ENCODE measurements at regions not wholly inside any gene's neighbourhood (a gene's known extent, or its start where the extent isn't known, plus 50 kb on each side); places are given as distances from the start of the nearest gene placed in this dataset.

GRCh38 chr3:166764698-166765318, 615.3 kb downstream of the ZBBX start:
- intact Hi-C loops (cut with DNase I; ENCODE audit: low total_unique reads), result no loop called here
- no peaks in the 10 kb centered on the region for H3K4me1 ChIP-seq
- no peak overlapping the region for H3K4me3 ChIP-seq
- TF ChIP-seq POLR2A (IDR thresholded peaks at IDR 0.05), result no peak
- no peak for TF ChIP-seq CTCF (IDR thresholded peaks at IDR 0.05)
- TF ChIP-seq POLR2AphosphoS5 (IDR thresholded peaks at IDR 0.05), result no peak
- H3K27ac ChIP-seq, result no peak overlapping the region
- DNase-seq (ENCODE audit: low spot score in 2 of 2), result no peak
- H3K27me3 ChIP-seq, result no peaks in the 10 kb centered on the region
- H3K36me3 ChIP-seq, result no peaks in the 10 kb centered on the region
- peaks cover 10 to 12% of the 10 kb centered on the region in 2 donors for H3K9me3 ChIP-seq

GRCh38 chr3:166759736-166760513, 620.2 kb downstream of the ZBBX start:
- Histone ChIP-seq H3K4me3 (no peak overlapping the region), H3K27ac (no peak overlapping the region), H3K27me3 (no peaks in the 10 kb centered on the region), H3K36me3 (no peaks in the 10 kb centered on the region), H3K9me3 (peaks cover 8 to 16% of the 10 kb centered on the region in 2 donors), H3K4me1 (no peaks in the 10 kb centered on the region)
- no peak for DNase-seq (ENCODE audit: low spot score in 2 of 2)
- intact Hi-C loops (cut with DNase I; ENCODE audit: low total_unique reads), result no loop called here
- TF ChIP-seq POLR2AphosphoS5 (IDR thresholded peaks at IDR 0.05) (no peak), POLR2A (IDR thresholded peaks at IDR 0.05) (no peak), CTCF (IDR thresholded peaks at IDR 0.05) (no peak)

- no peaks in the 10 kb centered on the region for H3K27me3 ChIP-seq
- intact Hi-C loops (cut with DNase I; ENCODE audit: low total_unique reads), result no loop called here
- no peak overlapping the region for H3K4me3 ChIP-seq
- H3K36me3 ChIP-seq, result no peaks in the 10 kb centered on the region
- H3K9me3 ChIP-seq, result peaks cover 0 to 7% of the 10 kb centered on the region in 2 donors
- no peak for DNase-seq (ENCODE audit: low spot score in 2 of 2)
- H3K4me1 ChIP-seq, result no peaks in the 10 kb centered on the region
- TF ChIP-seq POLR2AphosphoS5 (IDR thresholded peaks at IDR 0.05) (no peak), POLR2A (IDR thresholded peaks at IDR 0.05) (no peak), CTCF (IDR thresholded peaks at IDR 0.05) (no peak)
- no peak overlapping the region for H3K27ac ChIP-seq
Measured at GRCh38 chr3:166752214-166752613, 627.9 kb downstream of the ZBBX start.

- H3K27me3 ChIP-seq, result no peaks in the 10 kb centered on the region
- H3K27ac ChIP-seq, result no peak overlapping the region
- no peaks in the 10 kb centered on the region for H3K4me1 ChIP-seq
- no peaks in the 10 kb centered on the region for H3K9me3 ChIP-seq
- no peaks in the 10 kb centered on the region for H3K36me3 ChIP-seq
- H3K4me3 ChIP-seq, result no peak overlapping the region
- intact Hi-C loops (cut with DNase I; ENCODE audit: low total_unique reads), result no loop called here
- DNase-seq (ENCODE audit: low spot score in 2 of 2), result no peak
- TF ChIP-seq POLR2A (IDR thresholded peaks at IDR 0.05), result no peak
- TF ChIP-seq CTCF (IDR thresholded peaks at IDR 0.05), result no peak
- no peak for TF ChIP-seq POLR2AphosphoS5 (IDR thresholded peaks at IDR 0.05)
Measured at GRCh38 chr3:166743481-166744134, 636.5 kb downstream of the ZBBX start.

- Histone ChIP-seq H3K27me3 (no peaks in the 10 kb centered on the region), H3K9me3 (peaks cover 0 to 4% of the 10 kb centered on the region in 2 donors), H3K27ac (no peak overlapping the region), H3K36me3 (no peaks in the 10 kb centered on the region), H3K4me1 (no peaks in the 10 kb centered on the region), H3K4me3 (no peak overlapping the region)
- intact Hi-C loops (cut with DNase I; ENCODE audit: low total_unique reads), result no loop called here
- DNase-seq (ENCODE audit: low spot score in 2 of 2), result no peak
- no peak for TF ChIP-seq POLR2A (IDR thresholded peaks at IDR 0.05)
- TF ChIP-seq CTCF (IDR thresholded peaks at IDR 0.05), result no peak
- TF ChIP-seq POLR2AphosphoS5 (IDR thresholded peaks at IDR 0.05), result no peak
Measured at GRCh38 chr3:166734734-166735133, 645.4 kb downstream of the ZBBX start.

Measured in breast epithelium (tissue), 4 donors.